ENCODE measurements at regions not wholly inside any gene's neighbourhood (a gene's known extent, or its start where the extent isn't known, plus 50 kb on each side); places are given as distances from the start of the nearest gene placed in this dataset.
A peak's percentile ranks its signal among the peaks of the same experiment; 100 is the strongest.

DNA sequence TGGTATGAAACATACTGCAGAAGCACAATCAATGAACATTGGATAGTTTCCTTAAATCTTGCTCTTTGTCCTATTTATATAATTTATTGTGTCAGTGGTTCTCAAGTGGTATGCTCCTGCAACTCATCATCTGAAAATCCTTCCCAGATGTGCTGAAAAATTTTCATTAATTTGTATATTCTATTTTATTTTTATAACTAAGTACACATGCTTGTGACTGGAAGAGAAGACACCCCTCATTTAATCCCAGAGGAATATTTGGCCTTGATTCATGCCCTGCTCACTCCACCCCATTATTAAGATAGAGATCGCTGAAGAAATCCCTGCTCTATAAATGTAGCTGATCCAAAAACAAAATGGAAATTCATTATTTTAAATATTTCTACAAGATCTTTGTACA lies 870.5 kb upstream of the CXADR start:
- DNase-seq (ENCODE audit: low spot score) = no peak

DNA sequence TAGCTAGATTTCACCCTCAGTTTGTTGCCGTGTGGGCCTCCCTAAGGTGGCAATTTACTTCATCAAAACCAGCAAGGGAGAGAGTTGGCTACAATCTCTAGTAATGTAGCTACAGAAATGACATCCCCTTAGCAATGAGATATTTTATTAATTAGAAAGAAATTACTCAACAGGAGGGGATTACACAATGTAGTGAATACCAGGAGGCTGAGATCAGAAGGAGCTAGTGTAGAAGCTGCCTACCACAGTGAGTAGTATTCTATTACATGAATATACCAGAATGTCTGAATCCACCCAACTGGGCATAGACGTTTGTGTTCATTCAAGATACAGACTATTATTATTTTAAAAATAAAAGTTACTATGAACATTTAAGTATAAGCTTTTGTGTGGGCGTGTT lies 868.2 kb upstream of the CXADR start:
- DNase-seq (ENCODE audit: low spot score) = peak; percentile 10

DNA sequence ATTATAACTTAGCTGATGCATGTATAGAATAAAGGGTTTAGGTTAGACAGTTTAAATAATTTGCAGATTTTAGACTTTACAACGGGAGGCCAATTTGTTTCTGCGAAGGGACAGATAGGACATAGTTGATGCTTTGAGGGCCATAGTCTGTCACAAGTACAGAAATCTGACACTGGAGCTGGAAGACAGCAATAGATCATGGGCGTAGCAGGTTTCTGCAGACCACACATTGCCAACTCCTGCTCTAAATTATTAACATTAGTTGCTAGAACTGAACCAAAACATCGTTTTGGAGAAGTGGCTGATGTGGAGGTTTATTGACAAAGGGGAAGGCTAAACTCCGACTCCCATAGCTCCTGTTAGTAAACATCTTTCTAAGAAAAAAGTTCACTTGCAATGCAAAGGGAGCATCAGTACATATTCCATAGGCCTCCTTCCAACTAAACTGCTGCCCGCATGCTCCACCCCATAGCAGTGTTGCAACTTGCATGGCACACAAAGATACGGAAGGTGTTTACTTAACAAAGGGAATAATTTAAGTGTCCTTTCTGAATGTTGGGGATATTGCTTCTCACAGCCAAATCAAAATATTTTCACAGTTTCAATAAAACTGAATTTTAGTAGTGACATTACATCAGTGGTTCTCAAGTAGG lies 862.0 kb upstream of the CXADR start:
- no peak for DNase-seq (ENCODE audit: low spot score)

DNA sequence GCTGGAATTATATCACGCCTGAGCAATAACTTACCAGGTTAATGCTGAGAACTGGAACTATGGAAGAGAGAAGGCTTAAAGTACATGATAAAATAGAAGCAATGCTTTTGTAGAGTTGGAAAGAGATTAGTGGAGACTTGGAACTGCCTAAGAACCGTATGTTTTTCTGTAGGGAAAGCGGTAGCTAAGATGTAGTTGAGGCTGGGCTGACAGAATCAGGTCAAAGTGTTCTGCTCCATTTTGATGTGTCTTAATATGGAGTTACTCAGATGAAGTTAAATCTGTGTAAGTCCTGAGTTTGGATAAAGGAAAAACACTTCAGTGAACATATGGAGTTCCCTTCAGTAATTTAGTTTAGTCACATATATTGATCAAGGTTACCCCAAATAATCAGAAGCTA lies 860.9 kb upstream of the CXADR start:
- no peak for DNase-seq (ENCODE audit: low spot score)

DNA sequence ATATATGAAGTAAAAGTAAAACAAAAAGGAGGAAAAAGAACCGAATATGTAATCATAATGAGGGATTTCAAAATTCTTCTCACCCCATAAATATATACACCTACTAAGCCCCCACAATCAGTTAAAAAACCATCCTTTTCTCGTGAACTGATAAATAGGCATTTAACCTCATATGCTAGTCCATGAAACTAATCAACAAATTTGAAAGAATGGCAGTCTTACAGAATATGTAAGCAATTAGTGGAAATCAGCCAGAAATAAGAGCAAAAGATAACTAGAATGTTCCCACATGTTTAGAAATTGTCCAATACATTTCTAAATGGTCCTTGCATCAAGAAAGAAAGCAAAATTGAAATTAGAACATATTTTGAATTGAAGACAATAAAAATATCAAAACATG lies 849.4 kb upstream of the CXADR start:
- DNase-seq (ENCODE audit: low spot score) = no peak

DNA sequence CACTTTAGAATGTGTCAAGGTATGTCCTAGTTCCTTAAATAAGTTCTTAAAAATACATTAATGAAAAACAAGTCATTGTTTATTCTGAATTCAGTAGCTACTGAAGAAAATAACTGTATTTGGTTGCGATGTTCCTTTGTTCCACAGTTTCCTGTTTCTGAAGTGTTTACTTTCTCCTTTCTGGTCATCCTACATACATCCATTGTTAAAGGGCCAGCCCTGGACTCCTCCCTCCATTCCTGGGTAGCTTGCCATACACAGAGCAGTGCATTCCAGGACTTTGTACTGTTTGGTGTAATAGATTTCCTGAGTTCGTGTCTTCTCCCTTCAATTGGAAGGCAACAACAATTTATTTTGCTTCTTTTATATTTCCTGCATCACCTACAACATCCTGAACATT lies 845.4 kb upstream of the CXADR start:
- no peak for DNase-seq (ENCODE audit: low spot score)

DNA sequence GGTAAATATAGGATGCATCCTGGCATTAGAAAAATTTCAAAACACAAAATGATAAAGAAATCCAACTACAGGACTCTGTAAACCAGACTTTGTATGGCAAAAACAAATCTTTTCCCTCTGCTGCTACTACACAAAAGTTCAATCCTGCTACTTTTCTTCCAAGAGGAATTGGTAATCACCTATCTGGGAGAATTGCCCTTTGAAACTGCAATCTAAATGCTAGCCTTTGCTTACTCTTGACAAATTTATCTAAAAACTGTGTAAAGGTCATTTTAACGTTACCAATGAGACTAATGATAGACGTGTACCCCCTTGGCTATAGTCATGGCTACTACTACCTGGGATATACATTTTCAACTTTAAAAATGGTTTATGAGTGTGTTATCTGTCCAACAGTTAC lies 837.9 kb upstream of the CXADR start:
- no peak for DNase-seq (ENCODE audit: low spot score)

DNA sequence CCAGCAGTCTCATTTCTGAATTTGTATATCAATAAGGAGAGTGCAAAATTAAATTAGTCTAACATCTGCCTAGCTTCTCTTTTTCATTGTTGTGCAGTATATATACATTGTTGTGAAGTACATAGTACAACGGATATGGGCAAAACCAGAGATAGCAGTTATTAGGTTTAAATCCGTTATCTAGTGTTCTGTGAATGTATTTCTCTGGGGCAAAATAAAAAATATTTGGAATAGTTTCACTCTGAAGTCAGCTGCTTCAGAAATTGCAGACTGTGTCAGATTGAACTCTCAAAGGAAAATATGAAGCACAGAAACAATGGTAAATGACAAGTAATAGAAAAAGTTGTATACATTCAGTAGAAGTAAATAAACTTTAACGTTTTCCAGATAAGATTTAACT lies 836.5 kb upstream of the CXADR start:
- no peak for DNase-seq (ENCODE audit: low spot score)

DNA sequence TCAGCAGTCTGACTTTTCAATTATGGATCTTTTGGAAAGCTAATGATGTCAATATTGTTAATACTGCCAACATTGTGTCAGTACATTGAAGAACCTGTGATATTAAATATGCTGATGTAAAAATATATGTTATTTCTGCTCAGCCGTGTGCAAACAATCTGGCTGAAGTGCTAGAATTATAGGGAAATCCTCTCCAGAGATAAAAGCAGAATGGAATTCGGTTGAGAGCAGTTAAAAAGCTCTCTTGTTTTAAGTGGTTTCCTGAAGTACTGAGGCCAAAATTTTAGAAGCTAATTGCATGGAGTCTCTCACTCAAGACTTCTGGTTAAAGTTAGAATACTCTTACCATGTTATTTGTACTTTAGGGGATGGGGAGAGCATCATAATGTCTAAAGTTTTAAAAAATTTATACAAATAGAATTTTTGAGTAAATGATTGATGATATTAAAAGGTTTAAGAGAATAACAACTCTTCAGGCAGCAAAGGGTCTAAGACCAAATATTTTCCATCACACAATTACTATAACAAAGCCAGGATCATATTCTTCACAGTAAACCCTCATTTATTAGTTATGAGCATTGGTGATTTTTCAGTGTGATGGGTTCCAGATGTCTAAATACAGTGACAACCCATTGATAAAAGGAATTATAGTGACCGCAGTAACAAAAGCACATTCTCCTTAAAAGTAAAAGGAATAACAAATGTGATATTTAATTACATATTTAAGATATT lies 834.2 kb upstream of the CXADR start:
- DNase-seq (ENCODE audit: low spot score) = no peak

DNA sequence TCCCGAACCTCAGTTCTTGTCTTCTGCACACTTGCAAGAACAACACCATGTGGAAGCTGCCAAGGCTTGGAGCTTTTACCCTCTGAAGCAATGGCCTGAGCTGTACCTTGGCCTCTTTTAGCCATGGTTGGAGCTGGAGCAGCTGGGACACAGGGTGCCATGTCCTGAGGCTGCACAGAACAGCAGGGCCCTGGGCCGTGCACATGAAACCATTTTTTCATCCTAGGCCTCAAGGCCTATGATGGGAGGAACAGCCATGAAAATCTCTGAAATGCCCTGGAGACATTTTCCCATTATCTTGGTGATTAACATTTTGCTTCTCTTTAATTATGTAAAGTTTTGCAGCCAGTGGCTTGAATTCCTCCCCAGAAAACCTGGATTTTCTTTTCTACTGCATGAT lies 817.8 kb upstream of the CXADR start:
- no peak for DNase-seq (ENCODE audit: low spot score)

DNA sequence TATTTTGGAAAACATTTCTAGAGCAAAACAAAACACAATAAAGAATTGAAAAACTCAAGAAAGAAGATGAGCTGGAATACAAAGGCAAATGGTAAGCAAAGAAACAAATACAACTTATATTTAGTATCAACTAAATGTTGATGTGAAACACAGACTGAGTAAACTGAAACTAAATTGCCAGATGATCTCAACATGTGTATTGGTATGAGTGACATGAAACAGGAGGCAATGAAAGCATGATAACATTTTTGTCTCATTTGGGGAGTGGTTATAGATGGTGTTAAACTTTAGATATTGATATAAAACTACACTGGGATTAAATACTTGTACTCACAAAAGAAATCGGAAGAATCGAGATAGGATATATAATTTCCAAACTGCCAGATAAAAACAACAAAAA lies 805.6 kb upstream of the CXADR start:
- no peak for DNase-seq (ENCODE audit: low spot score)

DNA sequence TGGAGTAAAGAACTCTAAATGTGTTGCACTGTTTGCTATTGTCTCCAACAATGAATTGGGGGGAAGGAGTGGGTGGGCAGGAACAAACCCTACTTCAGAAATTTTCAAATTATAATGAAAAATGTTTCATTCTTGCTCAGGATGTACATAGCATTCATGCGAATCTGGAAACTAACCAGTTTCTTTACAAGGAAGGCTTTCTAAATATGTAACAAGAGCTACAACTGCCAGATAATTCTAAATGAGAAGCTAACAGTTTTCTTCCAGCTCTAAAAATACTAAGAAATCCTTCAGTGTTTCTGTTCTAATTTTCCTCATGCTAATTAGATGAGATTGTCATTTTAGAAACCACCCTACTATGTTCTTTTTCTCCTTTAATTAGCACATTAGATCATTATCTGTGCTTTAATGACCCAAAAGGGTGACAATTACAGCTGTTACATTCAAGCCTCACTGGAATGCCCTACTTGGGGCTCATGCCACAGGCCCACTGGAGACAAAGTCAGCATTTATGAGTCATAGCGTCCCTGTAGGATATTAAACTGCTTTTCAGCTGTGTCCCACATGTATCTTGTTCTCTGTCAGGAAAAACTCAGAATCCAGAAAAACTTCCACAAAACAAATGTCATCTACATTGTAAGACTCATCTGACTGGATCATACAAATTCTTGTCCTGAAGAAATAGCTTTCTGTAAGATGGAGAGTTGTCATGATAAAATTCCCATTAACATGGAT lies 804.6 kb upstream of the CXADR start:
- DNase-seq (ENCODE audit: low spot score) = peak; percentile 39

DNA sequence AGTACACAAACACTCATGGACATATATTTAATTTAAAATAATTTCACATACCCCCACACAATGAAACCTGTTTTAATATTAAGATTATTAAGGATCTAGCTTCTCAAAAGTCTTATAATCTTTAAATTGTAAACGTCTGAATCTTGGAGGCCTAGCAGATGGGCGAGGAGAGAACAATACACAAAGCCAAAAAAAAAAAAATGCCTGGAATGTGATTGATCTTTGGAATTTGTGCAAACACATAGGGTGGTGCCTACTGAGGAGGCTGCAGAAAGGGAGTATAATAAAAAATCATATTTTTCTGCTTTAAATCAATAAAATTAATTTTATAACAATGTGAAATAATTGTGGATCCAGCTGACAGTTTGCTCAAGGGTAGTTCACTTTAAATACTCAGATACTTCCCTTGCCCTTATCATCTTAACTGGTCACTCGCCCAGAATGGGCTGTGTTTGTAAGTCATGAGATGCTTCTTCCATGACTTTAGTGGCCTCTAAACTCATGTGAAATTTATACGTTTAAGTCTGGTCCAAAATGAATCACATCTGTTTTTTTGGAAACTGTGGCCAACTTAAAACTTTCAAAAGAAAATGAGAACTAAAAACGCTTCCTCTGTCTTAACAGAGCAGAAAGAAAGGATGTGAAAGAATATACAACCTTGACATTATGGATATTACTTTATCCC lies 802.8 kb upstream of the CXADR start:
- peak; percentile 55 for DNase-seq (ENCODE audit: low spot score)

DNA sequence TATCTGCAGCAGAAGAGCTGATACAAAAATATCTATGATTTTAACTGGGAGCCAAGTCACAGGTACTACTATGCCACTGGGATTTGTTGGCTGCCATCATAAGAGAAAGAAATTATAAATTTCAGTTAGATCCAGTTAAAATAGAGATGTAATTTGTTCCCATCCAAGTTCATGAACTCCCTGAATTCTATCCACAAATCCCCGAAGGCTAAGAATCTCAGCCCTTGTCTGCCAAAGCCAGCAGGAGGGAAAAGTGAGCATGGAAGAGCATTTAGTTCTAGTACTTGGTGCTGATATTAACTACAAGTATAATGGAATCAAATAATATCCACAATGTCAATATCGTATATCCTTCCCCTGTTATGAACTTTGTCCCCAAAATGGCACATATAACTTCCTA lies 801.1 kb upstream of the CXADR start:
- DNase-seq (ENCODE audit: low spot score) = no peak

DNA sequence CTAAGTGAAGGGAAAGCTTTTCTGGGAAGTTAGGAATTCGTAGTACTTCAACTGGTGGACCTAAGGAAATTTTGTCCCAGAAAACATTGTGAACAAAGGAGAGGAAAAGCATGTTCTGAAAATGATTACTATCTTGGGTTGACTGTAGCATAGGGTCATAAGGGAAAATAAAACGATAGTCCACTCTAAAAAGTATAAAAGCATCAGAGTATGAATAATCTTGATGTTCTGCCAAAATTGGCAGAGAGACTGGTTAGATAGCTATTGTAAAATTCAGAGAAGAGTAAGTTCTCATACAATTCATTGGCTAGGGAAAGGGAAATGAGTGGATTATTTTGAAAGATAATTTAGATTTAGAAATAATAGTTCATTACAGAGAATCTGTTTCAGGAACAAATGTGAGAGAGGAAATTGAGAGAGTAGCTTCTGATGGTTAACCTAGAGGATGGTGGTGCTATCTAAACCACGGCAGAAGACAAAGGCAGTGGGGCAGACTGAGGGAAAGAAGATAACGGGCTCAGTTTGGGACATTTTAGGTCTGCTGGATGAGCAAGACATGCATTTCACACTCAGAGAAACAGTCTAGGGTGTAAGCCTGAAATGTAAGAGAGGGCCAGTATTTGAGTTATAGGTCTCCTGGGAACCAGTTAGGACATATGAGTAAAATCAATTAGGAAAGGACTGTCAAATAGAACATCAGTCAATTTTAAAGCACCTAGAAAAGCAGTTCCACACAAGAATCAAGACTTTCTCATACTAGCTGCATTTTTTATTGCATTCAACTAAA lies 799.3 kb upstream of the CXADR start:
- DNase-seq (ENCODE audit: low spot score) = peak; percentile 2

DNA sequence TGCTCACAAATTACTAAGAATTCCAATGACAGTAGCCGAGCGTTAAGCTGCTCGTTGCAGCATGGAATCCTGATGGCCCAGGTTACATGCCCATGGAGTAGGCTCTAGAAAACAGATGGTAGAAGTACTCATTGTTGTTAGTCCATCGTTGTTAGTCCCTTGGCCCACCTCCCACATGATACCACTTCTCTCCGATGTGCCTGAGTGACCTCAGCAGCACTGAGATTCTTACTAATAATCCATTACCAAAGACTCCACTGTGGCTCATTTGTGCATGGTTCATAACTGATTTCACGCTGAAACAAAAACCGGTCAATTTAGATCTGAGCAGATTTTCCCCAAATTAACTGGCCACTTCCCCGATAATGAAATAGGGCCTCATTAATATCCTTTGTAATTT lies 772.3 kb upstream of the CXADR start:
- no peak for DNase-seq (ENCODE audit: low spot score)

DNA sequence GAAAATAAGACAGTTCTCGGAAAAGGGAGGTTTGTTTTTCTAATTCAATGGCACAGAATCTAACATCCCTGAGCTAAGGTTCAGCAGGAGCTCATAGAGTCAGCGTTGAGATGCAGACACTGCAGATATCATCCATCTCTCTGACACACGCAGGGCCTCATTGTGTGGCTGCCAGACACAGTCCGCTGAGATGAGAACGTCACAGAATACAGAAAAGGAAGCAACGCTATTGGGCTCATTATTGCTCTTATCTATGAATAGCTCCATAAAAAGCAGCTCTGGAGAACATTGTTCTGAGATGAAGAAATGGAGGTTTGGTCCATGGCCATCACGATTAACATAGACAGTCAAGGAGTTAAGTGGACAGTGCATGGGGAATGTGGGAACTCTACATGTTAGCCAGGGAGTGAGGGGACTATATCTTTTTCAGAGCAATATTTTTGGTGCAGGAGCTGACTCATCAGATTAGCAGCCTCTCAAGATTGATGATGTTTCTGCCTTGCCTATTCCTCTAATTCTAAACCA lies 771.6 kb upstream of the CXADR start:
- no peak for DNase-seq (ENCODE audit: low spot score)

DNA sequence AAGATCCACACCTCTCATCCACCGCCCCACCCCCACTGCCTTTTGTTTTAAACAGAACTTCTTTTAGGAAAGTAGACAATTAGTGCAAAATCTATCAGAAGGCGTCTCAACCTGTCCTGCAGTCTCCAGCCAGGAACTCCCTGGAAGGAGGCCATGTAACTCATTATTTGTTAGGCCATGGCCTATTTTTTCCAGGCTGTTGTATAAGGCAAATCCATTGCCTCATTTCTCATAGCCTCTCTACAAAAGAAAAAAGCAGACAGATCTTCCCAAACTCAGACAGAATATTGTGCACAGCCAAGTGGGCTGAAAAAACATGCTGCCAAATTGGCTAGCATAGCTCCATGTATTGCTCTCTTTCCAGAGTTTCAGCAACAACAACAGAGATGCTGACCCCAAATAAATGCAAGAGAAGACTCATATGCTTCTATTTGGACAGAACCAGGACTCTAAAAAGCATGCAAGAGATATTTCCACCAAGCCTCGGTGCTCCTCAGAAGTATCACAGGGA lies 770.7 kb upstream of the CXADR start:
- DNase-seq (ENCODE audit: low spot score) = no peak

DNA sequence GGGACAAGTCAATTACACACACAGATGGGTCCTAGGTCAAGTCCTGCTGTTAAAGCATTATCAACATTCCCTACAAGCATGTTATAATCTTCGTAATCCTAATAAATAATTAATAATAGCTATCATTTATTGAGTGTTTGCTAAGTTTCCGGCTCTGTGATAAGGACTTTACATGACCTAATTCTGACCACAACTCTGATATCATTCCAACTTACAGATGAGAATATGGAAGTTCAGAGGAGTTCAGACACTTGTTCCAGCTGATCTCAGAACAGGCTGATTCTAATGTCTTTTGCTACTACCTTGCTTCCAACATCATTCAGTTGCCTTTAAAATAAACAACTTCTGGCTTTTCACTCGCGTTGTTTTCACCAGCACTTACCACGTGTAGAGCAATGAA lies 770.1 kb upstream of the CXADR start:
- DNase-seq (ENCODE audit: low spot score) = no peak

DNA sequence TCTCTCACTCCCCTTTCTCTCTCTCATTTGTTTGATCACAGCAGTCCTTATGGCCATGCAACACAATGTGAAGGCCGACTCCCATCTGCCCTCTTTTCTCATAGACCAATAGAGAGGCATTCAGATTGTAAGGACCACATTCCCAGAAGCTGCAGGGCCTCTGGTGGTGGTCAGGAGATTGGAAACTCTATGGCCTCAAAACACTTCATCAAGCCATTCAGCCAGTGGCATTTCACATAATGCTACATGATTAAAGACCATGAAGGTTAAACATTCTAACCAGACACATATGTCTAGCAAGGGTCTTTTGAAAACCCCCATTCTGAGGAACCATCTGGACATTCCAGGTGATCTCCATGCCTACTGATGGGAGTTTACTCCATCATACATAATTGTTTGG lies 769.5 kb upstream of the CXADR start:
- DNase-seq (ENCODE audit: low spot score) = no peak

DNA sequence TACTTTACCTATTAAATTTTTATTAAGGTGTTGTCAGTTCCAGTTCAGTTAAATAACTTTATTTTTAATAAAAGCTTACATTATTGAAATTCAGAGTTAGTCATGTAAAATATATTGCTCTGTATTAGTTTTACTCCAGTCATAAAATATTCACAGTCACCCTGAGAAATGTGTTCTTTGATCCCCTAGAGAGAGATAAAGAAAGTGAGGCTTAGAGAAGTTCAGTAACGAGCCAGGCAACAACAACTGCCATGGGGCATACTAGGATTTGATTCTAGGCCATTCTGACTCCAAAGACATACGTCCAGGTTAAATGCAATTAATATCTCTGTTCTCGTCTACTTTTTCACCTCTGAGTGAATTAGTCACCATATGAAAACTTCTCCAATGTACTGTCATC lies 761.9 kb upstream of the CXADR start:
- no peak for DNase-seq (ENCODE audit: low spot score)
